Mucosa of descending colon (tissue), 3 donors: ENCODE measurements at regions not wholly inside any gene's neighbourhood (a gene's known extent, or its start where the extent isn't known, plus 50 kb on each side); places are given as distances from the start of the nearest gene placed in this dataset.

Experiments used
- ATAC-seq: fragments of 200-7000 bp; cut with Tn5 transposase; one replicate; pipeline ENCODE4 v1.9.1; 2020; ENCODE audit warnings: mild to moderate bottlenecking, moderate library complexity
- DNase-seq, 3 donors: peaks; one replicate each; pipeline ENCODE4 v3.0.0-alpha.2; 2020
- H3K36me3 ChIP-seq: fragments of 200-600 bp; one replicate; pipeline ENCODE4 v1.8.0; 2021; ENCODE audit warnings: low read depth, mild to moderate bottlenecking
- H3K4me1 ChIP-seq: fragments of 200-600 bp; one replicate; pipeline ENCODE4 v1.8.0; 2021; ENCODE audit warnings: low read depth, mild to moderate bottlenecking
- H3K4me3 ChIP-seq: fragments of 200-600 bp; one replicate; pipeline ENCODE4 v1.8.0; 2021; ENCODE audit warnings: mild to moderate bottlenecking
- H3K9me3 ChIP-seq: fragments of 200-600 bp; one replicate; pipeline ENCODE4 v1.8.0; 2021; ENCODE audit warnings: mild to moderate bottlenecking
- intact Hi-C, 2 donors: fragments of 100-400 bp; cut with DNase I in 1 of 2; cut with micrococcal nuclease in 1 of 2; formaldehyde crosslinking; loops; one replicate each; pipeline versions ENCODE4 v1.11.0 to v1.11.1; 2022; cut with DNase I, micrococcal nuclease
- TF ChIP-seq, protein P1 (sequence below): fragments of 200-600 bp; IDR thresholded peaks from one replicate; pipeline ENCODE4 v1.8.0; 2022; ENCODE audit warnings: antibody characterized with exemption, mild to moderate bottlenecking
- donor health status: DM: no; HTN: no; CAD: no; lungs with moderate emphysema.
- donor health status: DM: no; HTN: no; CAD: no.
- donor health status: DM: no; HTN: yes; CAD: no.

DNA sequence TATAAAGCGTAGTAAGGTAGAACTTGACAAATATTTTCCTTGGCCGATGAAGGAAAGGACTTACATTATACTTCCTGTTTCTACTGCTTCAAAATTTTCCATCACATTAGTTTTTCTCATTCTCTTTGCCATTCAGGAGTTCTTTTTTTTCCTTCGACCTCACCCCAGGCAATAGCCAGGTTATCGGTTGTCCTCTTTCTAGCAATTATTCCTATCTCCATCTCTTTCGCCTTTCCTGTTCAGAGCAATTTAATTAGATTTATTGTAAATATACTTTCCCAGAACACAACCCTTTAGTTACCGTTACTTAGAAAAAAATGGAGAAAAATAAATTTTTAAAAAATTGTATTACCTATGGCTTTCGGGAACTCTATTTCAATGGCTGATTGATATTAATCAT is 205.2 kb downstream of the KCNJ2 start:
- TF ChIP-seq, protein P1, sequence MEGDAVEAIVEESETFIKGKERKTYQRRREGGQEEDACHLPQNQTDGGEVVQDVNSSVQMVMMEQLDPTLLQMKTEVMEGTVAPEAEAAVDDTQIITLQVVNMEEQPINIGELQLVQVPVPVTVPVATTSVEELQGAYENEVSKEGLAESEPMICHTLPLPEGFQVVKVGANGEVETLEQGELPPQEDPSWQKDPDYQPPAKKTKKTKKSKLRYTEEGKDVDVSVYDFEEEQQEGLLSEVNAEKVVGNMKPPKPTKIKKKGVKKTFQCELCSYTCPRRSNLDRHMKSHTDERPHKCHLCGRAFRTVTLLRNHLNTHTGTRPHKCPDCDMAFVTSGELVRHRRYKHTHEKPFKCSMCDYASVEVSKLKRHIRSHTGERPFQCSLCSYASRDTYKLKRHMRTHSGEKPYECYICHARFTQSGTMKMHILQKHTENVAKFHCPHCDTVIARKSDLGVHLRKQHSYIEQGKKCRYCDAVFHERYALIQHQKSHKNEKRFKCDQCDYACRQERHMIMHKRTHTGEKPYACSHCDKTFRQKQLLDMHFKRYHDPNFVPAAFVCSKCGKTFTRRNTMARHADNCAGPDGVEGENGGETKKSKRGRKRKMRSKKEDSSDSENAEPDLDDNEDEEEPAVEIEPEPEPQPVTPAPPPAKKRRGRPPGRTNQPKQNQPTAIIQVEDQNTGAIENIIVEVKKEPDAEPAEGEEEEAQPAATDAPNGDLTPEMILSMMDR, result no peak
- ATAC-seq (no peak), DNase-seq (no peak)
- Histone ChIP-seq H3K4me3 (no peak overlapping the region), H3K4me1 (no peaks in the 10 kb centered on the region), H3K9me3 (no peaks in the 10 kb centered on the region), H3K36me3 (no peaks in the 10 kb centered on the region)
- intact Hi-C loops, result no loop called here

- intact Hi-C loops, result no loop called here
- no peak for ATAC-seq
- TF ChIP-seq, protein P1, result no peak
Observed at GRCh38 chr17:70375406-70375805, 206.1 kb downstream of the KCNJ2 start.

DNA sequence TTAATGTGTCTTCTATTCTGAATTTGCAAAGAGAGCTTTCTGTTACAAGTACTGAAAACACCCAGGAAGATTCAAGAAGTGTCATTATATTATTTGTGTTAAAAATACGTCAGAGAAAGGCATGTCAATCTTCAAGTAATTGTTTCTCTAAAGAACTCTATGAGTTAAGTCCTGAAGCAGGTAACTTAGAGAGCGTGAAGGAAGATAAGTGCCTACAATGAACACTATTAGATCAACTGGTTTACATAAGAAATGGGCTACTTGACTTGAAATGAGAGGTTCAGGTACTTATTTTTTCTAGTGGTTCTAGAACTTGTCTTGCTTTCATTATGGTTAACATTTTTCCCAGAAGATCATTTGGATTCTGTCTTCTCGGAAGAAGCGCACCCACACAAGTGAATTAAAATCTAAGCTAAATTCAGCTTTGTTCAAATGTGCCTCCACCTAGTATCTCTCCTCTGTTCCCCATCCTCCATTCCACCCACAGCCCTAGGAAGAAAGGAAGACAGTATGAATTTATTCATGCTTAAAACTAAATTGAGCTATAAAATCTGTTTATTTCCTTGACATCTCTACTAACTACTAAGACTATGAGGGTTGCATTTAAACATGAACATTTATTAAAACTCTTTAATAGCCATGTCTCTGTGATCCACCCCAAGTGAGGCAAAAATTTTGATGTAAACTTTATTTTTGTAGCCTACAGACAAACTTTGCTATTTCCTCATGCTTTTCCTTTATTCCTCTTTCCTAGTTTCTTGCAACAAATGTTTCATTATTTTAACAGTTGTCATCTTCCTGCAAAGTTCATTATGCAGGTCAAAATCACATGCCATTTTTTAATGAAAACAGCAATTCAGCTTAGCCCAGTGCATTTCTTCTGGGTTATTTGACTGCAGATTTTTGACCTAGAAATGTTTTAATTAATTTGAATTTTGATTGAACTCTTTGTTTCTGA is 206.8 kb downstream of the KCNJ2 start:
- Histone ChIP-seq H3K9me3 (no peaks in the 10 kb centered on the region), H3K4me1 (no peaks in the 10 kb centered on the region), H3K4me3 (no peak overlapping the region), H3K36me3 (no peaks in the 10 kb centered on the region)
- TF ChIP-seq, protein P1, result no peak
- intact Hi-C loops, result no loop called here
- ATAC-seq (no peak), DNase-seq (no peak)

More at GRCh38 chr17:70375406-70375805, 206.1 kb downstream of the KCNJ2 start:
- DNase-seq, result no peak
- H3K4me1 ChIP-seq, result no peaks in the 10 kb centered on the region
- no peaks in the 10 kb centered on the region for H3K36me3 ChIP-seq
- no peaks in the 10 kb centered on the region for H3K9me3 ChIP-seq
- H3K4me3 ChIP-seq, result no peak overlapping the region

- H3K4me1 ChIP-seq, result no peaks in the 10 kb centered on the region
- no peaks in the 10 kb centered on the region for H3K36me3 ChIP-seq
- no peak for ATAC-seq
- intact Hi-C loops, result no loop called here
- H3K4me3 ChIP-seq, result no peak overlapping the region
- H3K9me3 ChIP-seq, result no peaks in the 10 kb centered on the region
- TF ChIP-seq, protein P1, result no peak
- DNase-seq, result no peak
Observed at GRCh38 chr17:70377654-70378053, 208.3 kb downstream of the KCNJ2 start.

DNA sequence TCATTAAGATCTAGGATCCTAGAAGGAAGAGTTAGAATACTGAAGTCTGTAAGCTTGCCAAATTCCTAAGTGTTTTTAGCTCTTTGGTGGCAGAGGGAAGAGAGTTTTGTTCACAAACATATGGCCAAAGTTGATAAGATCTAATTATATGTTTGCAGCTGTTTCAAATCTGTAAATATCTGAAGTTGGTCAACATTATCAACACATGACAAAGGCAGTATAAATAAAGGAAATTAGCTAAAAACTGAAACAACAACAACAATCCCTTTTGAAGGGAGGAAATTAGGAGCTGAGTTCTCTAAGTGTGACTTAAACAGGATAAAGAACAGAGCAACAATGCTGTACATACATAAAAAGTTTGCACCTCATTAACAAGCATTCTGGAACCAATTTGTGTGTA is 208.7 kb downstream of the KCNJ2 start:
- DNase-seq, result no peak
- ATAC-seq, result no peak
- TF ChIP-seq, protein P1, result no peak

More for the DNA sequence above, 208.7 kb downstream of the KCNJ2 start:
- H3K36me3 ChIP-seq, result no peaks in the 10 kb centered on the region
- no peak overlapping the region for H3K4me3 ChIP-seq
- H3K4me1 ChIP-seq, result no peaks in the 10 kb centered on the region
- H3K9me3 ChIP-seq, result no peaks in the 10 kb centered on the region
- intact Hi-C loops, result no loop called here
